Spleen (tissue), 7 donors: ENCODE measurements at regions not wholly inside any gene's neighbourhood (a gene's known extent, or its start where the extent isn't known, plus 50 kb on each side); places are given as distances from the start of the nearest gene placed in this dataset.
"Not testable (repeated sequence)": the region's sequence is repeated elsewhere in the genome, so short reads cannot be mapped to it uniquely, and the experiment has no call there.

Experiments
- POLR2A ChIP-seq, 3 donors: fragments of 450-650 bp; IDR thresholded peaks; one replicate each; pipeline ENCODE4 v1.5.1; 2017; ENCODE audit warnings: antibody characterized with exemption in 3 of 3, mild to moderate bottlenecking in 1 of 3
- POLR2AphosphoS5 ChIP-seq, 3 donors: sonication (generic); formaldehyde crosslinking; IDR thresholded peaks; one replicate each; pipeline ENCODE4 v1.5.1; 2017; ENCODE audit warnings: antibody characterized with exemption in 3 of 3
- TF ChIP-seq, protein P1 (sequence below), 11 experiments: fragments of 200-600 bp in 7 of 11; fragments of 450-650 bp in 4 of 11; sonication (generic) in 4 of 11; IDR thresholded peaks in 8 of 11; conservative IDR thresholded peaks in 3 of 11; 1 replicate in 7 of 11; 2 replicates in 4 of 11; pipeline versions ENCODE4 v1.4.0 to v1.8.0; 2016 to 2021; ENCODE audit warnings: antibody characterized with exemption in 11 of 11, inconsistent platforms in 4 of 11, mild to moderate bottlenecking in 1 of 11
- donor health status: DM: no; HTN: no; CAD: no; lungs with moderate emphysema.
- donor health status: DM: no; HTN: no; CAD: no.
- donor health status: DM: no; HTN: no; CAD: no.

DNA sequence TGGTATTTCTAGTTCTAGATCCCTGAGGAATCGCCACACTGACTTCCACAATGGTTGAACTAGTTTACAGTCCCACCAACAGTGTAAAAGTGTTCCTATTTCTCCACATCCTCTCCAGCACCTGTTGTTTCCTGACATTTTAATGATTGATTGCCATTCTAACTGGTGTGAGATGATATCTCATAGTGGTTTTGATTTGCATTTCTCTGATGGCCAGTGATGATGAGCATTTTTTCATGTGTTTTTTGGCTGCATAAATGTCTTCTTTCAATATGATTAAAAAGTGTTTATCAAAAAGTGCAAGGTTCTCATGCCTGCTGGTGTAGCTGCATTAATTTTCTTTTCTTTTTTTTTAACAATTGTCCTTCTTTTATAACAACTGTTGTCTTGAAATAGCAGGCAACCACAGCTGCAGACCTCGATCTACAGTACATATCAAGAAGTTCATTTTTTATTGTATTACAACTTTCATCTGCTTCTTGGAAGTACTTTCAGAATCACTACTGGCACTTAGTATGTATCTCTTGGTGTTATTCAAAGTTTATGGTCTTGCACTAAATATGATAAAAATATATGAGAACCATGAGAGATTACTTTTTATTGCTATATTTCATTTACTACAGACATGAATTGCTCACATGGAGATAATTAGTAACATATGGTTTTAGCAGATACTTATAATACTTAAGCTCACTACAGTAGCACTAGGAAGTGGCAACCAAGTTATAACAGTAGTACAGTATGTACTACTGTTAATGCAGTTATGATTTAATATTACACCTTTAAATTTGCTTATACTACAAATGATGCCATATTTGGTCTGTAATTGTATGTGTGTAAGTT, 358.0 kb downstream of the ETV1 start:
- TF ChIP-seq, protein P1, sequence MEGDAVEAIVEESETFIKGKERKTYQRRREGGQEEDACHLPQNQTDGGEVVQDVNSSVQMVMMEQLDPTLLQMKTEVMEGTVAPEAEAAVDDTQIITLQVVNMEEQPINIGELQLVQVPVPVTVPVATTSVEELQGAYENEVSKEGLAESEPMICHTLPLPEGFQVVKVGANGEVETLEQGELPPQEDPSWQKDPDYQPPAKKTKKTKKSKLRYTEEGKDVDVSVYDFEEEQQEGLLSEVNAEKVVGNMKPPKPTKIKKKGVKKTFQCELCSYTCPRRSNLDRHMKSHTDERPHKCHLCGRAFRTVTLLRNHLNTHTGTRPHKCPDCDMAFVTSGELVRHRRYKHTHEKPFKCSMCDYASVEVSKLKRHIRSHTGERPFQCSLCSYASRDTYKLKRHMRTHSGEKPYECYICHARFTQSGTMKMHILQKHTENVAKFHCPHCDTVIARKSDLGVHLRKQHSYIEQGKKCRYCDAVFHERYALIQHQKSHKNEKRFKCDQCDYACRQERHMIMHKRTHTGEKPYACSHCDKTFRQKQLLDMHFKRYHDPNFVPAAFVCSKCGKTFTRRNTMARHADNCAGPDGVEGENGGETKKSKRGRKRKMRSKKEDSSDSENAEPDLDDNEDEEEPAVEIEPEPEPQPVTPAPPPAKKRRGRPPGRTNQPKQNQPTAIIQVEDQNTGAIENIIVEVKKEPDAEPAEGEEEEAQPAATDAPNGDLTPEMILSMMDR (IDR thresholded peaks at IDR 0.05 in 8 of 11, conservative IDR thresholded peaks at IDR 0.05 in 3 of 11) = not testable (repeated sequence)
- not testable (repeated sequence) for TF ChIP-seq POLR2A, POLR2AphosphoS5 (IDR thresholded peaks at IDR 0.05)
